ENCODE measurements at regions not wholly inside any gene's neighbourhood (a gene's known extent, or its start where the extent isn't known, plus 50 kb on each side); places are given as distances from the start of the nearest gene placed in this dataset.

GRCh38 chr2:12436483-12436882 lies 280.3 kb upstream of the TRIB2 start:
- H3K27me3 ChIP-seq (ENCODE audit: control insufficient read depth in 2 of 2, insufficient read depth in 2 of 2, low read length in 2 of 2): no peaks in the 10 kb centered on the region
- ChIA-PET CTCF (no interaction called here), POLR2A (no interaction called here)
- dilution Hi-C loops (cut with MboI; ENCODE audit: extremely low pct_ligation_motif_present, low sequenced_read_pairs): no loop called here
- no TSS peak for BruUV-seq (replicated peaks)
- TF ChIP-seq EZH2 (IDR thresholded peaks at IDR 0.05; ENCODE audit: borderline replicate concordance, low read depth, low read length, severe bottlenecking) (no peak), MYC (IDR thresholded peaks at IDR 0.05; ENCODE audit: low read depth, low read length) (no peak), POLR2A (IDR thresholded peaks at IDR 0.05; ENCODE audit: low read depth, low read length) (no peak), CTCF (IDR thresholded peaks at IDR 0.05; ENCODE audit: extremely low read depth in 1 of 2, insufficient read depth in 1 of 2, low read depth in 1 of 2, low read length in 2 of 2) (no peak), MAX (IDR thresholded peaks at IDR 0.05; ENCODE audit: insufficient read depth, insufficient read length) (no peak), JUN (IDR thresholded peaks at IDR 0.05; ENCODE audit: borderline replicate concordance, insufficient read depth, insufficient read length, low read depth) (no peak), POLR2AphosphoS5 (IDR thresholded peaks at IDR 0.05; ENCODE audit: insufficient read depth, low read depth, low read length) (no peak), GATA2 (IDR thresholded peaks at IDR 0.05; ENCODE audit: insufficient read depth, insufficient read length, low read depth, low read length) (no peak), FOS (IDR thresholded peaks at IDR 0.05; ENCODE audit: borderline replicate concordance, insufficient read depth, low read length) (no peak)
- no peaks in the 10 kb centered on the region for H3K9me3 ChIP-seq (replicated peaks; ENCODE audit: control insufficient read depth, insufficient read depth, low read length)
- DNase-seq (ENCODE audit: low read depth, low spot score) (no peak), FAIRE-seq (no peak)
- H3K4me1 ChIP-seq (ENCODE audit: control insufficient read depth, extremely low read depth, insufficient read depth, low read length): no peaks in the 10 kb centered on the region
- no peak overlapping the region for H3K4me2 ChIP-seq (ENCODE audit: insufficient read depth, low read length)
- no peaks in the 10 kb centered on the region for H3K9me1 ChIP-seq (replicated peaks; ENCODE audit: control insufficient read depth, extremely low read depth, insufficient read depth, low read length)
- H2AFZ ChIP-seq (ENCODE audit: low read depth, low read length): no peak overlapping the region
- no peak overlapping the region for H3K9ac ChIP-seq (replicated peaks; ENCODE audit: extremely low read depth, insufficient read depth, low read length)
- no peaks in the 10 kb centered on the region for H3K79me2 ChIP-seq (ENCODE audit: control insufficient read depth, insufficient read depth, low read length)
- H3K4me3 ChIP-seq (replicated peaks in 1 of 3; ENCODE audit: insufficient read depth in 1 of 3, low read depth in 1 of 3, low read length in 3 of 3): no peak overlapping the region
- intact Hi-C loops (cut with micrococcal nuclease): no loop called here
- H4K20me1 ChIP-seq (replicated peaks; ENCODE audit: control insufficient read depth, extremely low read depth, insufficient read depth, low read length): no peaks in the 10 kb centered on the region
- H3K27ac ChIP-seq (ENCODE audit: insufficient read depth, low read depth, low read length): no peak overlapping the region
- no peaks in the 10 kb centered on the region for H3K36me3 ChIP-seq (ENCODE audit: control insufficient read depth in 2 of 2, extremely low read depth in 1 of 2, insufficient read depth in 2 of 2, low read length in 2 of 2)

Measured in endothelial cell of umbilical vein (primary cell).